ENCODE measurements at regions not wholly inside any gene's neighbourhood (a gene's known extent, or its start where the extent isn't known, plus 50 kb on each side); places are given as distances from the start of the nearest gene placed in this dataset.

GRCh38 chr17:70542876-70543275, 373.5 kb downstream of the KCNJ2 start:
- no peak overlapping the region for H3K4me3 ChIP-seq (ENCODE audit: control insufficient read depth in 2 of 3, extremely low read depth in 1 of 3, insufficient read depth in 2 of 3, low read depth in 1 of 3, low read length in 3 of 3)
- no peak overlapping the region for H3K4me2 ChIP-seq (ENCODE audit: control insufficient read depth, extremely low read depth, insufficient read depth, low read depth, low read length)
- H3K27ac ChIP-seq (ENCODE audit: control insufficient read depth, insufficient read depth, low read length): no peak overlapping the region
- no peaks in the 10 kb centered on the region for H4K20me1 ChIP-seq (ENCODE audit: control insufficient read depth, extremely low read depth, insufficient read depth, low read length)
- H3K9me3 ChIP-seq (ENCODE audit: control insufficient read depth, low read depth, low read length): no peaks in the 10 kb centered on the region
- FAIRE-seq (no peak), DNase-seq (ENCODE audit: low read depth, low spot score) (no peak)
- no peaks in the 10 kb centered on the region for H3K4me1 ChIP-seq (ENCODE audit: control insufficient read depth, extremely low read depth, insufficient read depth, low read length)
- no peak for TF ChIP-seq CTCF (optimal IDR thresholded peaks at IDR 0.05 in 1 of 3, IDR thresholded peaks at IDR 0.05 in 1 of 3, conservative IDR thresholded peaks at IDR 0.05 in 1 of 3; ENCODE audit: extremely low read depth in 1 of 3, insufficient read depth in 2 of 3, low read length in 3 of 3)
- no peak for TF ChIP-seq EZH2 (IDR thresholded peaks at IDR 0.05; ENCODE audit: low read length)
- H3K9me1 ChIP-seq (ENCODE audit: control insufficient read depth, extremely low read depth, insufficient read depth, low read length): no peaks in the 10 kb centered on the region
- dilution Hi-C loops (cut with MboI; ENCODE audit: extremely low pct_ligation_motif_present, low sequenced_read_pairs): no loop called here
- no peak overlapping the region for H2AFZ ChIP-seq (ENCODE audit: control insufficient read depth, low read length)
- no peaks in the 10 kb centered on the region for H3K36me3 ChIP-seq (ENCODE audit: control insufficient read depth in 2 of 2, extremely low read depth in 1 of 2, insufficient read depth in 2 of 2, low read length in 2 of 2)
- no peaks in the 10 kb centered on the region for H3K79me2 ChIP-seq (ENCODE audit: control insufficient read depth, insufficient read depth, low read length)
- no peak overlapping the region for H3K9ac ChIP-seq (ENCODE audit: control insufficient read depth, extremely low read depth, insufficient read depth, low read length)
- no peaks in the 10 kb centered on the region for H3K27me3 ChIP-seq (ENCODE audit: control insufficient read depth, extremely low read depth, insufficient read depth, low read length)

DNA sequence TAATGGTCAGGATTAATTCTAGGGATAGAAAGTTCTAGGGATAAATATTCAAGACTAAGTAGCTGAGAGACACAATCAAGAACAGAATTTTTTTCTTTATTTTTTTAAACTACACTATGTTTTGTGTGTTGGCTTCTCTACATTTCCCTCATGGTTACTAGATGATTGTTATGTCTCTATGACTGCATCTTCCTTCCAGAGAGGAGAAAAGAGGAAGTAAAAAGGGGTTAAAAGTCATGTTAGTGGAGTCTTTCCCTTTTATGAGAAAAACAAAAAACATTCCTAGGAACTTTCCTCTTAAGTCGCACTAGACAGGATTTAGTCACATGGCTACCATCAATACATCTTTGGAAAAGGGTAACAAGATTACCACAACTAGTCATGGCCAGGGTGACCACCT, 375.0 kb downstream of the KCNJ2 start:
- no peaks in the 10 kb centered on the region for H3K4me1 ChIP-seq (ENCODE audit: control insufficient read depth, extremely low read depth, insufficient read depth, low read length)
- no peaks in the 10 kb centered on the region for H4K20me1 ChIP-seq (ENCODE audit: control insufficient read depth, extremely low read depth, insufficient read depth, low read length)
- dilution Hi-C loops (cut with MboI; ENCODE audit: extremely low pct_ligation_motif_present, low sequenced_read_pairs): no loop called here
- no peak for FAIRE-seq
- no peak for TF ChIP-seq CTCF (optimal IDR thresholded peaks at IDR 0.05 in 1 of 3, IDR thresholded peaks at IDR 0.05 in 1 of 3, conservative IDR thresholded peaks at IDR 0.05 in 1 of 3; ENCODE audit: extremely low read depth in 1 of 3, insufficient read depth in 2 of 3, low read length in 3 of 3)
- TF ChIP-seq EZH2 (IDR thresholded peaks at IDR 0.05; ENCODE audit: low read length): no peak
- no peak overlapping the region for H3K9ac ChIP-seq (ENCODE audit: control insufficient read depth, extremely low read depth, insufficient read depth, low read length)
- no peaks in the 10 kb centered on the region for H3K36me3 ChIP-seq (ENCODE audit: control insufficient read depth in 2 of 2, extremely low read depth in 1 of 2, insufficient read depth in 2 of 2, low read length in 2 of 2)
- H3K27me3 ChIP-seq (ENCODE audit: control insufficient read depth, extremely low read depth, insufficient read depth, low read length): no peaks in the 10 kb centered on the region
- no peak overlapping the region for H2AFZ ChIP-seq (ENCODE audit: control insufficient read depth, low read length)
- no peak overlapping the region for H3K4me3 ChIP-seq (ENCODE audit: control insufficient read depth in 2 of 3, extremely low read depth in 1 of 3, insufficient read depth in 2 of 3, low read depth in 1 of 3, low read length in 3 of 3)
- H3K9me1 ChIP-seq (ENCODE audit: control insufficient read depth, extremely low read depth, insufficient read depth, low read length): no peaks in the 10 kb centered on the region
- no peak for DNase-seq (ENCODE audit: low read depth, low spot score)
- H3K27ac ChIP-seq (ENCODE audit: control insufficient read depth, insufficient read depth, low read length): no peak overlapping the region
- no peaks in the 10 kb centered on the region for H3K9me3 ChIP-seq (ENCODE audit: control insufficient read depth, low read depth, low read length)
- H3K4me2 ChIP-seq (ENCODE audit: control insufficient read depth, extremely low read depth, insufficient read depth, low read depth, low read length): no peak overlapping the region
- H3K79me2 ChIP-seq (ENCODE audit: control insufficient read depth, insufficient read depth, low read length): no peaks in the 10 kb centered on the region

Measured in keratinocyte (primary cell).